ENCODE measurements at regions not wholly inside any gene's neighbourhood (a gene's known extent, or its start where the extent isn't known, plus 50 kb on each side); places are given as distances from the start of the nearest gene placed in this dataset.
"Not testable (repeated sequence)": the region's sequence is repeated elsewhere in the genome, so short reads cannot be mapped to it uniquely, and the experiment has no call there.

GRCh38 chr1:118290571-118290970 lies 105.5 kb upstream of the SPAG17 start (continued):
- TF ChIP-seq ZNF883 (CRISPR knock-in tag; IDR thresholded peaks at IDR 0.05; ENCODE audit: not compliant biosample characterization) (no peak), BRD4 (CRISPR knock-in tag; IDR thresholded peaks at IDR 0.05) (no peak), ZNF704 (CRISPR knock-in tag; IDR thresholded peaks at IDR 0.05; ENCODE audit: borderline replicate concordance) (no peak)

- no peak overlapping the region for H3K4me3 ChIP-seq (replicated peaks in 1 of 3; ENCODE audit: insufficient read depth in 1 of 3, low read depth in 2 of 3, low read length in 3 of 3)
- no peaks in the 10 kb centered on the region for H3K79me2 ChIP-seq (ENCODE audit: insufficient read depth, low read length)
- ChIA-PET CTCF (ENCODE audit: low intra/inter-chr PET ratio, low total read pairs) (no interaction called here), POLR2A (no interaction called here)
- no peak for DNase-seq (ENCODE audit: low spot score)
- intact Hi-C loops (cut with micrococcal nuclease; ENCODE audit: unreplicated experiment) (no loop called here), in situ Hi-C loops (cut with HindIII; ENCODE audit: extremely low pct_ligation_motif_present, low pct_unique_long_range_greater_than_20kb) (no loop called here)
- no TSS peak for BruUV-seq (replicated peaks)
- H3K27ac ChIP-seq (ENCODE audit: extremely low read length, insufficient read depth, low read length): no peak overlapping the region
- no peaks in the 10 kb centered on the region for H4K20me1 ChIP-seq (ENCODE audit: insufficient read depth, low read length)
- H3K9ac ChIP-seq (ENCODE audit: insufficient read depth, low read depth, low read length): no peak overlapping the region
- no peak for TF ChIP-seq PCBP2 (optimal IDR thresholded peaks at IDR 0.05; ENCODE audit: low read depth, low read length, poor library complexity, severe bottlenecking)
- TF ChIP-seq HOXA5 (CRISPR knock-in tag; IDR thresholded peaks at IDR 0.05): no peak
- TF ChIP-seq ZNF850 (CRISPR knock-in tag; conservative IDR thresholded peaks at IDR 0.05): no peak
- TF ChIP-seq NFKBIZ (CRISPR knock-in tag; IDR thresholded peaks at IDR 0.05): no peak
- no peak for TF ChIP-seq PAXIP1 (CRISPR knock-in tag; conservative IDR thresholded peaks at IDR 0.05)
- no peak for TF ChIP-seq CEBPB (IDR thresholded peaks at IDR 0.05; ENCODE audit: borderline replicate concordance, low read depth, low read length)
- TF ChIP-seq REPIN1 (CRISPR knock-in tag; IDR thresholded peaks at IDR 0.05; ENCODE audit: borderline replicate concordance, low read depth): no peak
- no peak for TF ChIP-seq FLYWCH1 (CRISPR knock-in tag; IDR thresholded peaks at IDR 0.05)
- ATAC-seq: no peak
- H3K4me1 ChIP-seq (ENCODE audit: insufficient read depth, low read length): no peaks in the 10 kb centered on the region
- no peak overlapping the region for H2AFZ ChIP-seq (ENCODE audit: low read length)
- H3K36me3 ChIP-seq (replicated peaks in 1 of 2; ENCODE audit: control insufficient read depth in 1 of 2, insufficient read depth in 2 of 2, low read length in 2 of 2): no peaks in the 10 kb centered on the region
- H3K27me3 ChIP-seq (ENCODE audit: control insufficient read depth in 1 of 2, insufficient read depth in 2 of 2, low read length in 2 of 2): no peaks in the 10 kb centered on the region
- H3K9me3 ChIP-seq (ENCODE audit: low read length): no peaks in the 10 kb centered on the region
- 0% methylated on average over 4 of the region's 4 CpGs for WGBS (ENCODE audit: low lambda C conversion rate)
- FAIRE-seq: no peak
- H3K4me2 ChIP-seq (ENCODE audit: low read depth, low read length): no peak overlapping the region
These were observed 105.0 kb upstream of the SPAG17 start for GRCh38 chr1:118290046-118290445.

- H3K36me3 ChIP-seq (replicated peaks in 1 of 2; ENCODE audit: control insufficient read depth in 1 of 2, insufficient read depth in 2 of 2, low read length in 2 of 2); BruUV-seq (replicated peaks); POLR2A ChIA-PET; H3K27ac ChIP-seq (ENCODE audit: extremely low read length, insufficient read depth, low read length); in situ Hi-C loops (cut with HindIII; ENCODE audit: extremely low pct_ligation_motif_present, low pct_unique_long_range_greater_than_20kb); FAIRE-seq; intact Hi-C loops (cut with micrococcal nuclease; ENCODE audit: unreplicated experiment); H3K9ac ChIP-seq (ENCODE audit: insufficient read depth, low read depth, low read length); H2AFZ ChIP-seq (ENCODE audit: low read length); H3K4me1 ChIP-seq (ENCODE audit: insufficient read depth, low read length); H3K9me3 ChIP-seq (ENCODE audit: low read length); DNase-seq (ENCODE audit: low spot score); ATAC-seq; H3K4me3 ChIP-seq (replicated peaks in 1 of 3; ENCODE audit: insufficient read depth in 1 of 3, low read depth in 2 of 3, low read length in 3 of 3); CTCF ChIA-PET (ENCODE audit: low intra/inter-chr PET ratio, low total read pairs); H3K4me2 ChIP-seq (ENCODE audit: low read depth, low read length); H4K20me1 ChIP-seq (ENCODE audit: insufficient read depth, low read length); H3K79me2 ChIP-seq (ENCODE audit: insufficient read depth, low read length); H3K27me3 ChIP-seq (ENCODE audit: control insufficient read depth in 1 of 2, insufficient read depth in 2 of 2, low read length in 2 of 2): not testable (repeated sequence)
- WGBS (ENCODE audit: low lambda C conversion rate): 80% methylated on average over 10 of the region's 10 CpGs
These were observed 95.6 kb upstream of the SPAG17 start for GRCh38 chr1:118280656-118281055.
